Panc1 (cell line): ENCODE measurements at regions not wholly inside any gene's neighbourhood (a gene's known extent, or its start where the extent isn't known, plus 50 kb on each side); places are given as distances from the start of the nearest gene placed in this dataset.

Source experiments
- ATAC-seq: fragments of 200-7000 bp; cut with Tn5 transposase; 2 replicates; pipeline ENCODE4 v1.9.1; 2020; ENCODE audit warnings: mild to moderate bottlenecking, moderate library complexity
- BruUV-seq: library from RNA; stranded (reverse); fragments of 400-500 nt; replicated peaks from 2 replicates; lab custom pipeline; 2021; lab: Mats Ljungman, UMichigan
- CTCF ChIA-PET: fragments of 300-600 bp; sonication (Branson Sonifier 250); formaldehyde crosslinking; loops from one replicate; lab custom pipeline; 2022; ENCODE audit warnings: antibody characterized with exemption; lab: Charles Lee
- POLR2A ChIA-PET: fragments of 300-600 bp; sonication (Branson Sonifier 250); formaldehyde crosslinking; loops from one replicate; lab custom pipeline; 2022; ENCODE audit warnings: antibody characterized with exemption; lab: Charles Lee
- DNase-seq: peaks from one replicate; pipeline ENCODE4 v3.0.0-alpha.2; 2010; ENCODE audit warnings: low read depth, low spot score
- H3K27ac ChIP-seq: 2 replicates; pipeline ENCODE4 v1.5.1; 2011; ENCODE audit warnings: mild to moderate bottlenecking, low read length, inconsistent platforms
- H3K27me3 ChIP-seq: fragments of 200-500 bp; sonication (Bioruptor generic); 2 replicates; pipeline ENCODE4 v1.6.0; 2014; ENCODE audit warnings: low read length, inconsistent platforms; ENCODE audit not compliant: control insufficient read depth, insufficient read depth
- H3K36me3 ChIP-seq: fragments of 200-500 bp; sonication (Bioruptor generic); 2 replicates; pipeline ENCODE4 v1.5.1; 2014; ENCODE audit warnings: inconsistent platforms, mild to moderate bottlenecking, low read length, moderate library complexity; ENCODE audit not compliant: control insufficient read depth, insufficient read depth
- H3K4me1 ChIP-seq: 2 replicates; pipeline ENCODE4 v1.5.1; 2011; ENCODE audit warnings: inconsistent platforms, mild to moderate bottlenecking, low read length, moderate library complexity; ENCODE audit not compliant: control insufficient read depth, insufficient read depth
- H3K4me3 ChIP-seq, 2 experiments: 2 replicates each; pipeline ENCODE4 v1.5.1; 2011 to 2012; ENCODE audit warnings: low read depth in 2 of 2, low read length in 2 of 2, mild to moderate bottlenecking in 2 of 2, inconsistent platforms in 1 of 2, moderate library complexity in 1 of 2
- H3K9me3 ChIP-seq: fragments of 200-500 bp; sonication (Bioruptor generic); 2 replicates; pipeline ENCODE4 v1.5.1; 2014; ENCODE audit warnings: low read depth, mild to moderate bottlenecking, inconsistent platforms, low read length, moderate library complexity; ENCODE audit not compliant: control insufficient read depth, insufficient read depth
- POLR2AphosphoS5 ChIP-seq: IDR thresholded peaks from 2 replicates; pipeline ENCODE4 v1.6.1; 2012; ENCODE audit warnings: mild to moderate bottlenecking, low read depth, low read length, moderate library complexity
- SIN3A ChIP-seq: IDR thresholded peaks from 2 replicates; pipeline ENCODE4 v1.6.1; 2012; ENCODE audit warnings: low read depth, mild to moderate bottlenecking, low read length, moderate library complexity, borderline replicate concordance; ENCODE audit not compliant: insufficient read depth
- TCF7L2 ChIP-seq: IDR thresholded peaks from 2 replicates; pipeline ENCODE4 v1.6.1; 2011; ENCODE audit warnings: mild to moderate bottlenecking, low read depth, low read length, inconsistent platforms
- in situ Hi-C: cut with HindIII; loops from 2 replicates; pipeline ENCODE4 v1.10.0; 2016; ENCODE audit warnings: low sequenced_read_pairs, low pct_unique_long_range_greater_than_20kb
- intact Hi-C: fragments of 100-400 bp; cut with micrococcal nuclease; formaldehyde crosslinking; loops from one replicate; pipeline ENCODE4 v1.10.0; 2022; ENCODE audit not compliant: unreplicated experiment
- TF ChIP-seq, protein P1 (sequence below): fragments of 450-650 bp; IDR thresholded peaks from 2 replicates; pipeline ENCODE4 v1.5.1; 2017; ENCODE audit warnings: mild to moderate bottlenecking
- TF ChIP-seq, protein P2 (sequence below), 2 experiments: IDR thresholded peaks; 2 replicates each; pipeline ENCODE4 v1.6.1; 2011 to 2012; ENCODE audit warnings: low read depth in 2 of 2, control low read depth in 1 of 2, low read length in 1 of 2, mild to moderate bottlenecking in 1 of 2, moderate library complexity in 1 of 2; ENCODE audit not compliant: insufficient read depth in 1 of 2

DNA sequence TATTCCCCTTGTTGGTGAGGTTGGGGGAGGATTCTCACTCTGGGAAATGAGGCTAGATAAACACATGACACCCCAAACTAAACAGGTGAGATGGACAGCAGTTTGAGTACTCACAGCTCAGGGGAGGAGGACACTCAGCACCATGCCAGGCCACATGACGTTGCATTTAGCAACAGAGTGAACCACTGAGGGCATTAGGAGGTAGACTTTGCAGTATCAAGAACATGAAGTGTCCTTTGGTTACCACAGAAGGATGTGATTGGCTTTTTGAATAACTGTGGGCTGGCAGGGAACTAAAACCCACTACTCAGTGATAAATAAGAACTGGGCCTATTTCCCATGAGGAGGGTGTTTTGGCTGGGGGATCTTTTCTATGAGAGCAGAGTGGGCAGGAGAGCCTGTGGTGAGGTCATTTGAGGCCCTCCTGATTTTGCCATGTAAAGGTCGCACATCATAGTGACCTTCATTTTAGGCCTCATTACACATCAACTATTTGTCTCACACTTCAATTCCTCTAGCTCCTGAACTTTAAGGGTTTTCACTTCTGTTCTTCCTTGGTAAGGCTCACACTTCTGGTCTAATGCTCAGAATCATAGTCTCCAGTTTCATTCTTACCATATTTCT lies 89.8 kb upstream of the PRKD1 start:
- DNase-seq: no peak
- Histone ChIP-seq H3K4me1 (no peaks in the 10 kb centered on the region), H3K4me3 (no peak overlapping the region), H3K36me3 (no peaks in the 10 kb centered on the region), H3K27me3 (no peaks in the 10 kb centered on the region), H3K27ac (no peak overlapping the region), H3K9me3 (no peaks in the 10 kb centered on the region)
- no peak for ATAC-seq
- ChIA-PET POLR2A (no interaction called here), CTCF (no interaction called here)
- in situ Hi-C loops (no loop called here), intact Hi-C loops (no loop called here)
- BruUV-seq: no TSS peak
- TF ChIP-seq, protein P1, sequence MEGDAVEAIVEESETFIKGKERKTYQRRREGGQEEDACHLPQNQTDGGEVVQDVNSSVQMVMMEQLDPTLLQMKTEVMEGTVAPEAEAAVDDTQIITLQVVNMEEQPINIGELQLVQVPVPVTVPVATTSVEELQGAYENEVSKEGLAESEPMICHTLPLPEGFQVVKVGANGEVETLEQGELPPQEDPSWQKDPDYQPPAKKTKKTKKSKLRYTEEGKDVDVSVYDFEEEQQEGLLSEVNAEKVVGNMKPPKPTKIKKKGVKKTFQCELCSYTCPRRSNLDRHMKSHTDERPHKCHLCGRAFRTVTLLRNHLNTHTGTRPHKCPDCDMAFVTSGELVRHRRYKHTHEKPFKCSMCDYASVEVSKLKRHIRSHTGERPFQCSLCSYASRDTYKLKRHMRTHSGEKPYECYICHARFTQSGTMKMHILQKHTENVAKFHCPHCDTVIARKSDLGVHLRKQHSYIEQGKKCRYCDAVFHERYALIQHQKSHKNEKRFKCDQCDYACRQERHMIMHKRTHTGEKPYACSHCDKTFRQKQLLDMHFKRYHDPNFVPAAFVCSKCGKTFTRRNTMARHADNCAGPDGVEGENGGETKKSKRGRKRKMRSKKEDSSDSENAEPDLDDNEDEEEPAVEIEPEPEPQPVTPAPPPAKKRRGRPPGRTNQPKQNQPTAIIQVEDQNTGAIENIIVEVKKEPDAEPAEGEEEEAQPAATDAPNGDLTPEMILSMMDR: no peak
- TF ChIP-seq TCF7L2 (no peak), SIN3A (no peak), POLR2AphosphoS5 (no peak)
- TF ChIP-seq, protein P2, sequence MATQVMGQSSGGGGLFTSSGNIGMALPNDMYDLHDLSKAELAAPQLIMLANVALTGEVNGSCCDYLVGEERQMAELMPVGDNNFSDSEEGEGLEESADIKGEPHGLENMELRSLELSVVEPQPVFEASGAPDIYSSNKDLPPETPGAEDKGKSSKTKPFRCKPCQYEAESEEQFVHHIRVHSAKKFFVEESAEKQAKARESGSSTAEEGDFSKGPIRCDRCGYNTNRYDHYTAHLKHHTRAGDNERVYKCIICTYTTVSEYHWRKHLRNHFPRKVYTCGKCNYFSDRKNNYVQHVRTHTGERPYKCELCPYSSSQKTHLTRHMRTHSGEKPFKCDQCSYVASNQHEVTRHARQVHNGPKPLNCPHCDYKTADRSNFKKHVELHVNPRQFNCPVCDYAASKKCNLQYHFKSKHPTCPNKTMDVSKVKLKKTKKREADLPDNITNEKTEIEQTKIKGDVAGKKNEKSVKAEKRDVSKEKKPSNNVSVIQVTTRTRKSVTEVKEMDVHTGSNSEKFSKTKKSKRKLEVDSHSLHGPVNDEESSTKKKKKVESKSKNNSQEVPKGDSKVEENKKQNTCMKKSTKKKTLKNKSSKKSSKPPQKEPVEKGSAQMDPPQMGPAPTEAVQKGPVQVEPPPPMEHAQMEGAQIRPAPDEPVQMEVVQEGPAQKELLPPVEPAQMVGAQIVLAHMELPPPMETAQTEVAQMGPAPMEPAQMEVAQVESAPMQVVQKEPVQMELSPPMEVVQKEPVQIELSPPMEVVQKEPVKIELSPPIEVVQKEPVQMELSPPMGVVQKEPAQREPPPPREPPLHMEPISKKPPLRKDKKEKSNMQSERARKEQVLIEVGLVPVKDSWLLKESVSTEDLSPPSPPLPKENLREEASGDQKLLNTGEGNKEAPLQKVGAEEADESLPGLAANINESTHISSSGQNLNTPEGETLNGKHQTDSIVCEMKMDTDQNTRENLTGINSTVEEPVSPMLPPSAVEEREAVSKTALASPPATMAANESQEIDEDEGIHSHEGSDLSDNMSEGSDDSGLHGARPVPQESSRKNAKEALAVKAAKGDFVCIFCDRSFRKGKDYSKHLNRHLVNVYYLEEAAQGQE (IDR thresholded peaks at IDR 0.05; ENCODE audit: insufficient read depth in 1 of 2, low read depth in 2 of 2, low read length in 1 of 2): no peak

DNA sequence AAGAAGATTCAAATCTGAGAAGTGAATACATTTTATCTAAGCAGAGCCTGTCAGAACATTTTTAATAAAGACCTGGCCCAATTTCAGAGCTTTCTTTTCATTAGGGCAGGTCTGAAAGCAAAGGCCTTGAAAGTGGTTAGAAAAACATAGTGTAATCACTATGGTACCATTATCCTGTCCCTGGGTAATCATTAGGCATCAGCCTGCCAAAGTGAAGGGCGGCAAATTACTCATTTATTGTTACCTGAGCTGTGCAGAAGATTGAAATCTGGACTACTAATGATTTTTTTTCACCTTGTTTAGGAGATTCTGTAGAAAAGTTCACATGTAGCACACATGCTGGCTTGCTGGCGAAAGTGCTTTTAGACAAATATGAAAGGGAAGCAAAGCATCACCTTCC lies 92.6 kb upstream of the PRKD1 start:
- in situ Hi-C loops: no loop called here
- no peak for DNase-seq
- Histone ChIP-seq H3K27ac (no peak overlapping the region), H3K4me3 (no peak overlapping the region), H3K27me3 (no peaks in the 10 kb centered on the region), H3K9me3 (no peaks in the 10 kb centered on the region), H3K4me1 (no peaks in the 10 kb centered on the region), H3K36me3 (no peaks in the 10 kb centered on the region)
- POLR2A ChIA-PET: no interaction called here
- intact Hi-C loops: no loop called here
- CTCF ChIA-PET: no interaction called here
- TF ChIP-seq, protein P1: no peak
- TF ChIP-seq, protein P2 (IDR thresholded peaks at IDR 0.05; ENCODE audit: insufficient read depth in 1 of 2, low read depth in 2 of 2, low read length in 1 of 2): no peak
- TF ChIP-seq SIN3A: no peak
- BruUV-seq: no TSS peak
- ATAC-seq: no peak
